Astrocyte of the cerebellum (primary cell): ENCODE measurements at regions not wholly inside any gene's neighbourhood (a gene's known extent, or its start where the extent isn't known, plus 50 kb on each side); places are given as distances from the start of the nearest gene placed in this dataset.

Source experiments
- DNase-seq: peaks from one replicate; pipeline ENCODE4 v3.0.0-alpha.2; 2011; ENCODE audit warnings: low read depth
- H3K4me3 ChIP-seq: 2 replicates; pipeline ENCODE4 v1.5.1; 2011; ENCODE audit warnings: mild to moderate bottlenecking, low read depth, low read length, moderate library complexity
- in situ Hi-C: cut with HindIII; loops from 2 replicates; pipeline ENCODE4 v1.10.0; 2017; ENCODE audit warnings: low sequenced_read_pairs
- TF ChIP-seq, protein P1 (sequence below): IDR thresholded peaks from 2 replicates; pipeline ENCODE4 v1.5.1; 2012; ENCODE audit warnings: low read length, low read depth, moderate library complexity, mild to moderate bottlenecking; ENCODE audit errors: missing control alignments

DNA sequence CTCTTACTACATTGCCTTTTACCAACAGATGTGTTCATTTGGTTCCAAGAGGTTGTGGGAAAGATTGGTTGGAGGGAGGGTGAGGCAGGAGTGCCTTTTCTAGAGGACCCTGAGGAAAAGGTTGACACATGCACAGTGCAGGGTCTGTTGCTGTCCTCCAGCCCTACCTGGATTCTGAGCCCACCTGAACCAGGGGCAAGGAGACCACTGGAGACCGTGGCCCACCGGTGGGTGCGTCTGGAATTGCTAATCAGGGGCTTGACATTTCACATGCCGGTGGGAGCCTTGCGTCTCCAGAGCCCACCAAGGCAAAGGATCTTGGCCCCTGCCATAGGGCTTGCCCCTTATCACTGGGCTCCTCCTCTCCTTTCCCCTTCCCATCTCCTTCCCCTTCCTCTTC lies 80.4 kb upstream of the ZBED5 start:
- TF ChIP-seq, protein P1, sequence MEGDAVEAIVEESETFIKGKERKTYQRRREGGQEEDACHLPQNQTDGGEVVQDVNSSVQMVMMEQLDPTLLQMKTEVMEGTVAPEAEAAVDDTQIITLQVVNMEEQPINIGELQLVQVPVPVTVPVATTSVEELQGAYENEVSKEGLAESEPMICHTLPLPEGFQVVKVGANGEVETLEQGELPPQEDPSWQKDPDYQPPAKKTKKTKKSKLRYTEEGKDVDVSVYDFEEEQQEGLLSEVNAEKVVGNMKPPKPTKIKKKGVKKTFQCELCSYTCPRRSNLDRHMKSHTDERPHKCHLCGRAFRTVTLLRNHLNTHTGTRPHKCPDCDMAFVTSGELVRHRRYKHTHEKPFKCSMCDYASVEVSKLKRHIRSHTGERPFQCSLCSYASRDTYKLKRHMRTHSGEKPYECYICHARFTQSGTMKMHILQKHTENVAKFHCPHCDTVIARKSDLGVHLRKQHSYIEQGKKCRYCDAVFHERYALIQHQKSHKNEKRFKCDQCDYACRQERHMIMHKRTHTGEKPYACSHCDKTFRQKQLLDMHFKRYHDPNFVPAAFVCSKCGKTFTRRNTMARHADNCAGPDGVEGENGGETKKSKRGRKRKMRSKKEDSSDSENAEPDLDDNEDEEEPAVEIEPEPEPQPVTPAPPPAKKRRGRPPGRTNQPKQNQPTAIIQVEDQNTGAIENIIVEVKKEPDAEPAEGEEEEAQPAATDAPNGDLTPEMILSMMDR, result no peak
- DNase-seq, result no peak
- no peak overlapping the region for H3K4me3 ChIP-seq
- in situ Hi-C loops, result no loop called here

DNA sequence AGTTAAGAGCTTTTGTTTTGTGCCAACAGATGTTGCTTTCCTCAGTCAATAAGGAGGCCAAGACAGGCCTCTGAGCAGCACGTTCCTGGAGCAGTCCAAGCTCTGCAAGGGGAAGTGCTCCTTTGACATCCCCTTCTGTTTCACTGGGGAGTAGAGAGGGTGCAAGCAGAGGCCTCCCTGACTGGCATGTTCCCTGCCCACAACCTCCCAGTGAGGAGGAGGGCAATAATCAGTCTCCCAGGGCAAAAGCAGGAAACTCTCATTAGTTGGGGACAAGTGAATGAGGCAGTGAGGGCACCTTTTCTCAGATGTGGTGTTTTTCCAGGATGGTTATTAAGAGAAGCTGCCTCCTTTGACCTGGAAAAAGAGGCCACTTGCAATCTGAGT lies 79.5 kb upstream of the ZBED5 start:
- TF ChIP-seq, protein P1, result no peak
- no peak for DNase-seq
- no peak overlapping the region for H3K4me3 ChIP-seq
- in situ Hi-C loops, result no loop called here

DNA sequence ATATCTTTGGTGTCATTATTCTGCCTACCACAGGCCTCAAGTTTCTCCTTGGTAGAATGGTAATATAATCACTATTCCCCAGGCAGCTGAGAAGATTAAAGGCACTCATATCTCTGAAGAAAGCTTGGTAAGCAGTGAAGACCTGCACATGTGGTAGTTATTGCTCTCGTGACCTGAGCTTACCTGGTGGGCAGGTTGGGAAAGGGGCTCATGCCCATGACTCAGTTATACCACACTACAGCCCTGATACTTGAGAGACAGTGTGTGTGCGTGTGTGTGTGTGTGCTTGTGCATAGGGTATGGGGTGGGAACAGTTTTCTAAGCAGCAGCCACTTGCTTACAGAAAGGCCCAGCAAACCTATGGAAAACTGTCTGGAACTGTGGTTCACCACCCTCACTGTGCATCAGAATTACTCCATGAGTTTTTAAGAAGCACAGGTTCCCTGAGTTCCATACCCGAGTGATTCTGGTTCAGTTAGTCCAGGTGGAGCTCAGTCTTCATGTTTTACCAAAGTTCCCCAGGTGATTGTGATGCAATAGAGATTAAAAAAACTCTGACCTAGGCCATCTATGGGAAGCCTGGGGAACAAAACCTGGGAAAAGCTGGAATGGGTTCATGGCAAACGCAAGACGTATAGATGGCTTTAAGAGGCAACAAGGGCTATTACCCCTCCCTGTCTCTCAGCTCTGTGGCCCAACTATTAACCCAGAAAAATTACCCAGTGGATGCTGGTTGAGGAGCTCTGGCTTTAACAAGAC lies 79.0 kb upstream of the ZBED5 start:
- DNase-seq, result no peak
- TF ChIP-seq, protein P1, result no peak
- no peak overlapping the region for H3K4me3 ChIP-seq
- in situ Hi-C loops, result no loop called here

DNA sequence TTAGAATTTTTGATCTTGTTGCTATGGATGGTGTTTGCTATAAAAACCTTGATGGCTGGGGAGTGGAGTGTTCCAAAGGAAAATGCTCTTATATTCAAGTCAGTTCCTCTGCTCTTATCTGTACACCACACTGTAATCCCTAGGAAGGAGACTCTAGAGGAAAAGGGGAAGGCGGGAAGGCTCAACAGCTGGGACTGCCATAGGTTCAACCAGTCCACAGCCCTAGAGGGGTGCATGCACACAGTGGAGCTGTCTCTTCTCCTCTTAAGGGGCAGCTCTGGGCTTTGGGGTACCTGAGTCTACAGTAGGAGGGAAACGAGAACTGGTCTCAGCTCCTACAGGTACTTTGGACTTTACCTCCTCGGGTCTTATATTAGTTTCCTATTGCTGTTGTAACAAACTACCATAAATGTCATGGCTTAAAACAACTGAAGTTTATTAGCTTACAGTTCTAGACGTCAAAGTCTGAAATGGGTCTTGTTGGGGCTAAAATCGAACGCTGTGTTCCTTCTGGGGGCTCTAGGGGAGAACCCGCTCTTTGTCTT lies 77.2 kb upstream of the ZBED5 start:
- no peak overlapping the region for H3K4me3 ChIP-seq
- TF ChIP-seq, protein P1, result no peak
- in situ Hi-C loops, result no loop called here
- DNase-seq, result no peak

DNA sequence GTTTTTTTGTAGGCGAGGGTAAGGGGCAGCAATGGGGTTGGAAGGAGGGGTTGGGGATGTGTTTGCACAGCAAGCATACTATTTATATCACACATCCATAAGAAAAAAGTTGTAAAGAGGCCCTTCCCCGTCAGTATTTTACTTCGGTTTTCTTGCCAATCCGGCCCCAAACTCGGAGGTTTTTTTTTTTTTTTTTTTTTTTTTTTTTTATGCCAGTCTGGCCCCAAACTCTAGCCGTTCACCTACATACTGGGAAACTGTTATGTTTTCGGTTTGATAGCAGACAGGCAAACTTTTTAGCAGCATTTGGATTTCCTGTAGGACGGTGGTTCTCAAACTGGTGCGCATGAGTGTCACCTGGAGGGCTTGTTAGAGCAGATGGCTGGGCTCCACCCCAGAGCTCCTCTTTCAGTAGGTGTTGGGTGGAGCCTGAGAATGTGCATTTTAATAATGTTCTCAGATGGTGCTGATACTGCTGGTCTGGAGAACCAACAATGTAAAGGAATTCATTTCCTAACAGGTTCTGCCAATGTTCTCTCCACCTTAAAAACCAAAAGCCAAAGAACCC lies 76.5 kb upstream of the ZBED5 start:
- TF ChIP-seq, protein P1, result no peak
- no peak for DNase-seq
- peak overlapping the region; percentile 42 for H3K4me3 ChIP-seq
- in situ Hi-C loops, result no loop called here

DNA sequence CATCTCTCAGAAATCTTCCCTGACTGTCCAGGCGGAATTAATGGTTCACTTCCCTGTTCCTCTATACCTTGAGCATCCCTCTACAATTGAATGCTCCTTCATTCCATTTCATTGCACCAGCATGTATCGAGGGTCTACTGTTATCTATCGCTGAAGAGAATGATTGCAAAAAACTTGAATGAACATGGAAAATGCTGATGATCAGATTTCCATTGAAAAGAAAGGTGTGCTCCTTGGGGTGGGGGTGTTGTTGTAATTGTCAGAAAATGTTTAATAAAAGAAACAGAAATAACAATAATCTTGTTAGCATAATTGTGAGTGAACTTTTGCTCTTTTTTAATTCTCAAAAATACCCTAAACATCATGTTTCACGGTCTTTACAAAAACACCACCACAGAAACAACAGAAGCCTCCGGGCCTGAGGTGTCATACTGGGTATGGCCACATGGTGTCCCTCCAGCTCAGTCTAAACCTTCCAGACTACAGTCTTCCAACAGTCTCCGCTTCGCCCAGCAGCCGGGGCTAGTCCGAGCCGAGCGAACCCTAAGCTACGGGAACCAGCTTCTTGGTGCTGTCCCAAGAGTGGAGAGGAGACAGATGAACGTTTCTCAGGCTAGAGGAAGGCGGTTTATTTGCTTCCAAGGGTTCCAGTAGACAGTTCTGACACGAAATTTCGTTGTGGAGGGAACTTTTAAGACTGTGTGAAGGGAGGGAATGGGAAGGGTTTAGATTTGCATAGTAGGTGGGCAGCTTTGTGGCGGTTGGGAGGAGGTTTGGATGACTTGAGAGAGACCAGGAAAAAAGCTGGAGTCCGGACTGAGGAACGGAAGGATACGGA lies 75.8 kb upstream of the ZBED5 start:
- peak overlapping the region; percentile 42 for H3K4me3 ChIP-seq
- DNase-seq, result peak; percentile 93
- in situ Hi-C loops, result no loop called here
- TF ChIP-seq, protein P1, result peak; percentile 96
